ENCODE measurements at regions not wholly inside any gene's neighbourhood (a gene's known extent, or its start where the extent isn't known, plus 50 kb on each side); places are given as distances from the start of the nearest gene placed in this dataset.

GRCh38 chr5:136724161-136724560 lies 358.8 kb upstream of the TRPC7 start:
- no peaks in the 10 kb centered on the region for H3K9me3 ChIP-seq (ENCODE audit: control insufficient read depth, low read length)
- H3K4me3 ChIP-seq (ENCODE audit: extremely low read depth, insufficient read depth, low read length, poor library complexity, severe bottlenecking): no peak overlapping the region
- 71 to 100% methylated on average over 1 of the region's 2 CpGs for WGBS, 2 experiments (ENCODE audit: insufficient coverage in 2 of 2)
- no peak overlapping the region for H3K27ac ChIP-seq (ENCODE audit: low read depth, low read length, severe bottlenecking)
- no peaks in the 10 kb centered on the region for H3K4me1 ChIP-seq (ENCODE audit: control insufficient read depth, insufficient read depth, low read length, poor library complexity, severe bottlenecking)
- H3K36me3 ChIP-seq (ENCODE audit: control insufficient read depth, insufficient read depth, low read length): no peaks in the 10 kb centered on the region

- Histone ChIP-seq H3K9me3 (ENCODE audit: control insufficient read depth, low read length) (no peaks in the 10 kb centered on the region), H3K27ac (ENCODE audit: low read depth, low read length, severe bottlenecking) (no peak overlapping the region), H3K4me1 (ENCODE audit: control insufficient read depth, insufficient read depth, low read length, poor library complexity, severe bottlenecking) (no peaks in the 10 kb centered on the region), H3K36me3 (ENCODE audit: control insufficient read depth, insufficient read depth, low read length) (no peaks in the 10 kb centered on the region), H3K4me3 (ENCODE audit: extremely low read depth, insufficient read depth, low read length, poor library complexity, severe bottlenecking) (no peak overlapping the region)
- WGBS, 2 experiments (ENCODE audit: insufficient coverage in 2 of 2): 60% methylated on average over 1 of the region's 1 CpG; no CpG with 5 or more reads in 1 of the 2 experiments
Measured at GRCh38 chr5:136722581-136722980, 357.2 kb upstream of the TRPC7 start.

GRCh38 chr5:136722086-136722485 lies 356.7 kb upstream of the TRPC7 start:
- Histone ChIP-seq H3K4me1 (ENCODE audit: control insufficient read depth, insufficient read depth, low read length, poor library complexity, severe bottlenecking) (no peaks in the 10 kb centered on the region), H3K9me3 (ENCODE audit: control insufficient read depth, low read length) (no peaks in the 10 kb centered on the region), H3K27ac (ENCODE audit: low read depth, low read length, severe bottlenecking) (no peak overlapping the region), H3K4me3 (ENCODE audit: extremely low read depth, insufficient read depth, low read length, poor library complexity, severe bottlenecking) (no peak overlapping the region), H3K36me3 (ENCODE audit: control insufficient read depth, insufficient read depth, low read length) (no peaks in the 10 kb centered on the region)
- 83 to 90% methylated on average over 2 to 3 of the region's 4 CpGs for WGBS, 2 experiments (ENCODE audit: insufficient coverage in 2 of 2)

- H3K9me3 ChIP-seq (ENCODE audit: control insufficient read depth, low read length): no peaks in the 10 kb centered on the region
- no peak overlapping the region for H3K4me3 ChIP-seq (ENCODE audit: extremely low read depth, insufficient read depth, low read length, poor library complexity, severe bottlenecking)
- 75 to 100% methylated on average over 1 of the region's 2 CpGs for WGBS, 2 experiments (ENCODE audit: insufficient coverage in 2 of 2)
- no peaks in the 10 kb centered on the region for H3K36me3 ChIP-seq (ENCODE audit: control insufficient read depth, insufficient read depth, low read length)
- no peaks in the 10 kb centered on the region for H3K4me1 ChIP-seq (ENCODE audit: control insufficient read depth, insufficient read depth, low read length, poor library complexity, severe bottlenecking)
- no peak overlapping the region for H3K27ac ChIP-seq (ENCODE audit: low read depth, low read length, severe bottlenecking)
Measured at GRCh38 chr5:136720674-136721073, 355.3 kb upstream of the TRPC7 start.

DNA sequence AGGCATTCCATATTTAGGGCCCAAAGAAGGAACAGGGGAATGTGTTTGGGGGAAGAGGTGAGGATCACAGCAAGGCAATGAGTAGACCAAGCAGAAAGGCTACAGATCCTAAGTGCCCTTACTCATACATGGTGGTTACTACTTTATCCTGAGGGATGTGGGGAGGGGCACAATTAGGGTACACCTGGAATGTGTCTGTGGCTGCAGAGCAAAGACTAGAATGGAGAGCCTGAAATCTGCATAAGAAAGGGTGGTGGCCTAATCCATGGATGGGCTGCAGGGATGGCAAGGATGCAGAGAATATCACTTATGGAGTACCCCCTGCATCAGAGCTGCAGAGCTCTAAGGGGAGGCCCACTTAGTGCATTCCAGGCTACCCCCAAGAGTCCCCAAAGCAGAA lies 352.6 kb upstream of the TRPC7 start:
- no peak overlapping the region for H3K27ac ChIP-seq (ENCODE audit: low read depth, low read length, severe bottlenecking)
- no peaks in the 10 kb centered on the region for H3K36me3 ChIP-seq (ENCODE audit: control insufficient read depth, insufficient read depth, low read length)
- no peak overlapping the region for H3K4me3 ChIP-seq (ENCODE audit: extremely low read depth, insufficient read depth, low read length, poor library complexity, severe bottlenecking)
- no peaks in the 10 kb centered on the region for H3K4me1 ChIP-seq (ENCODE audit: control insufficient read depth, insufficient read depth, low read length, poor library complexity, severe bottlenecking)
- H3K9me3 ChIP-seq (ENCODE audit: control insufficient read depth, low read length): no peaks in the 10 kb centered on the region

DNA sequence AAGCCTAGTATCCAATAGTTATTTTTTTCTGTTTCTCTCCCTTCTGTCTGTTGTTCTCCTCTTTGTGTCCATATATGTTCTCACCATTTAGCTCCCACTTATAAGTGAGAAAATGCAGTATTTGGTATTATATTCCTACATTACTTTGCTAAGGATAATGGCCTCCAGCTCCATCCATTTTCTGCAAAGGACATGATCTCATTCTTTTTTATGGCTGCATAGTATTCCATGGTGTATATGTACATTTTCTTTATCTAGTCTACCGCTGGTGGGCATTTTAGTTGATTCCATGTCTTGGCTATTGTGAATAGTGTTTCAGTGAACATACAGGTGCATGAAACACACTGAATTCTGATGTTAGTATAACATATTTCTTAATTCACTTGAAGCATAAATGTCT lies 348.9 kb upstream of the TRPC7 start:
- WGBS, 2 experiments (ENCODE audit: insufficient coverage in 2 of 2): no CpG with 5 or more reads among the region's 1 CpG
- H3K27ac ChIP-seq (ENCODE audit: low read depth, low read length, severe bottlenecking): no peak overlapping the region
- H3K4me1 ChIP-seq (ENCODE audit: control insufficient read depth, insufficient read depth, low read length, poor library complexity, severe bottlenecking): no peaks in the 10 kb centered on the region
- no peaks in the 10 kb centered on the region for H3K36me3 ChIP-seq (ENCODE audit: control insufficient read depth, insufficient read depth, low read length)
- no peaks in the 10 kb centered on the region for H3K9me3 ChIP-seq (ENCODE audit: control insufficient read depth, low read length)
- H3K4me3 ChIP-seq (ENCODE audit: extremely low read depth, insufficient read depth, low read length, poor library complexity, severe bottlenecking): no peak overlapping the region

GRCh38 chr5:136712628-136713027 lies 347.3 kb upstream of the TRPC7 start:
- Histone ChIP-seq H3K4me1 (ENCODE audit: control insufficient read depth, insufficient read depth, low read length, poor library complexity, severe bottlenecking) (no peaks in the 10 kb centered on the region), H3K36me3 (ENCODE audit: control insufficient read depth, insufficient read depth, low read length) (no peaks in the 10 kb centered on the region), H3K4me3 (ENCODE audit: extremely low read depth, insufficient read depth, low read length, poor library complexity, severe bottlenecking) (no peak overlapping the region), H3K27ac (ENCODE audit: low read depth, low read length, severe bottlenecking) (no peak overlapping the region), H3K9me3 (ENCODE audit: control insufficient read depth, low read length) (no peaks in the 10 kb centered on the region)

DNA sequence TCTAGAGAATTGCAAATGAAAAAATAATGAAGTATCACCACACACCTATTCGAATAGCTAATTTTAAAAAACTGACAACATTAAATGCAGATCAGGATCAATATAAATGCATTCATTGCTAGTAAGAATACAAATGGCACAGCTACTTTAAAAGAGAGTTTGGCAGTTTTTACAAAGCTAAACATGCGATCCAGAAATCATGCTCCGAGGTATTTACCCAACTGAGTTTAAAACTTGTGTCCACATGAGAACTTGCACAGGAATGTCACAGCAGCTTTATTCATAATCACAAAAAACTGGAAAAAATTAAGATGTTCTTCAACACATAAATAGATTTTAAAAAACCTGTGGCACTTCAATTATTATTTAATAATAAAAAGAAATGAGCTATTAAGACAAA lies 345.5 kb upstream of the TRPC7 start:
- no peaks in the 10 kb centered on the region for H3K4me1 ChIP-seq (ENCODE audit: control insufficient read depth, insufficient read depth, low read length, poor library complexity, severe bottlenecking)
- no peaks in the 10 kb centered on the region for H3K9me3 ChIP-seq (ENCODE audit: control insufficient read depth, low read length)
- H3K27ac ChIP-seq (ENCODE audit: low read depth, low read length, severe bottlenecking): no peak overlapping the region
- no peaks in the 10 kb centered on the region for H3K36me3 ChIP-seq (ENCODE audit: control insufficient read depth, insufficient read depth, low read length)
- WGBS, 2 experiments (ENCODE audit: insufficient coverage in 2 of 2): 85 to 87% methylated on average over 2 of the region's 3 CpGs
- H3K4me3 ChIP-seq (ENCODE audit: extremely low read depth, insufficient read depth, low read length, poor library complexity, severe bottlenecking): no peak overlapping the region

DNA sequence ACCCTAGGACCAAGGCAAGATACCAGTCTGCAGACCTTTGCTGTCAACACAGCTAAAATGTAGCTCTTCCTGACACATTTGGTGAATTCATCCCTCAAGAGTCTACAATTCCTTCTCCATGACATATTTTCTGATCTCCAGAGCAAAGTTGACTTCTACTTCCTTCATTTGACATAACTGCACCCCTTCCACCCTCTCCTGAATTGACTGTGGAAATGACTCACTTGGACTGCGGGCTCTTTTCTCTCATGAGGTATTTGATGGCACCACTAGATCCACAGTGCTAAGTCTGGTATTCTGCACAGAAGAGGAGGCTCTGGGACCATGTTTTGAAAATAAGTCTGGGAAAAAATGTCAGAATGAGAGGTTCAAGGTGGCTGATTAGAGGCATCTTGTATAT lies 338.4 kb upstream of the TRPC7 start:
- Histone ChIP-seq H3K4me3 (ENCODE audit: extremely low read depth, insufficient read depth, low read length, poor library complexity, severe bottlenecking) (no peak overlapping the region), H3K27ac (ENCODE audit: low read depth, low read length, severe bottlenecking) (no peak overlapping the region), H3K9me3 (ENCODE audit: control insufficient read depth, low read length) (no peaks in the 10 kb centered on the region), H3K4me1 (ENCODE audit: control insufficient read depth, insufficient read depth, low read length, poor library complexity, severe bottlenecking) (no peaks in the 10 kb centered on the region), H3K36me3 (ENCODE audit: control insufficient read depth, insufficient read depth, low read length) (no peaks in the 10 kb centered on the region)
- WGBS, 2 experiments (ENCODE audit: insufficient coverage in 2 of 2): no CpG with 5 or more reads among the region's 1 CpG

GRCh38 chr5:136703036-136703435 lies 337.7 kb upstream of the TRPC7 start:
- Histone ChIP-seq H3K27ac (ENCODE audit: low read depth, low read length, severe bottlenecking) (no peak overlapping the region), H3K4me3 (ENCODE audit: extremely low read depth, insufficient read depth, low read length, poor library complexity, severe bottlenecking) (no peak overlapping the region), H3K4me1 (ENCODE audit: control insufficient read depth, insufficient read depth, low read length, poor library complexity, severe bottlenecking) (no peaks in the 10 kb centered on the region), H3K9me3 (ENCODE audit: control insufficient read depth, low read length) (no peaks in the 10 kb centered on the region), H3K36me3 (ENCODE audit: control insufficient read depth, insufficient read depth, low read length) (no peaks in the 10 kb centered on the region)
- 94% methylated on average over 2 of the region's 2 CpGs; no CpG with 5 or more reads in 1 of the 2 experiments for WGBS, 2 experiments (ENCODE audit: insufficient coverage in 2 of 2)

DNA sequence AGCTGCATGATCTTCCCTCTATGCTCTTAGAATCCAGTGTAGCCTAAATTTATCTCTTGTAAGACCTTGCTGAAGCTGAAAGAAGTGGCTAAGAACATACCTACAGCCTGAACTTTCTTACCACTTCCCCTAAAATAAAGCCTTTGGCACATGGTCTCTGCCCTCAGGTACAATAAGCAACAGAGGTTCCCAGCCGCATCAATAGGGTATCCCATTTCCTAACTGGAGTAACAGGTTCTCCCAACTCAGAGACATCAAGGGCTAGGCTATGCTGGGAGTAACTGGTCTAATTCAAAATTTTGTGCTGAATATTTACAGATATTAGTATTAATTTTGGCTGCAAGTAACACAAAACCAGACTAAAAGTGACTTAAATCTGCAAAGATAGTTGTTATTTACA lies 335.8 kb upstream of the TRPC7 start:
- Histone ChIP-seq H3K9me3 (ENCODE audit: control insufficient read depth, low read length) (no peaks in the 10 kb centered on the region), H3K4me1 (ENCODE audit: control insufficient read depth, insufficient read depth, low read length, poor library complexity, severe bottlenecking) (no peaks in the 10 kb centered on the region), H3K27ac (ENCODE audit: low read depth, low read length, severe bottlenecking) (no peak overlapping the region), H3K36me3 (ENCODE audit: control insufficient read depth, insufficient read depth, low read length) (no peaks in the 10 kb centered on the region), H3K4me3 (ENCODE audit: extremely low read depth, insufficient read depth, low read length, poor library complexity, severe bottlenecking) (no peak overlapping the region)
- no CpG with 5 or more reads among the region's 1 CpG for WGBS, 2 experiments (ENCODE audit: insufficient coverage in 2 of 2)

GRCh38 chr5:136699651-136700050 lies 334.3 kb upstream of the TRPC7 start:
- WGBS, 2 experiments (ENCODE audit: insufficient coverage in 2 of 2): 82 to 85% methylated on average over 6 to 7 of the region's 7 CpGs
- no peak overlapping the region for H3K4me3 ChIP-seq (ENCODE audit: extremely low read depth, insufficient read depth, low read length, poor library complexity, severe bottlenecking)

More at GRCh38 chr5:136699651-136700050, 334.3 kb upstream of the TRPC7 start:
- no peak overlapping the region for H3K27ac ChIP-seq (ENCODE audit: low read depth, low read length, severe bottlenecking)
- H3K4me1 ChIP-seq (ENCODE audit: control insufficient read depth, insufficient read depth, low read length, poor library complexity, severe bottlenecking): no peaks in the 10 kb centered on the region
- no peaks in the 10 kb centered on the region for H3K9me3 ChIP-seq (ENCODE audit: control insufficient read depth, low read length)
- H3K36me3 ChIP-seq (ENCODE audit: control insufficient read depth, insufficient read depth, low read length): no peaks in the 10 kb centered on the region
